Karpas-422 (cell line): ENCODE measurements at regions not wholly inside any gene's neighbourhood (a gene's known extent, or its start where the extent isn't known, plus 50 kb on each side); places are given as distances from the start of the nearest gene placed in this dataset.

Experiments used
- DNase-seq: peaks from one replicate; pipeline ENCODE4 v3.0.0-alpha.2; 2015
- H2AFZ ChIP-seq: fragments of 200-600 bp; sonication (generic); 2 replicates; pipeline ENCODE4 v1.6.1; 2014; ENCODE audit warnings: antibody characterized with exemption, low read length, mixed read lengths
- H3K27ac ChIP-seq: fragments of 200-600 bp; sonication (generic); 2 replicates; pipeline ENCODE4 v1.5.1; 2014; ENCODE audit warnings: mild to moderate bottlenecking, low read length, moderate library complexity
- H3K27me3 ChIP-seq: fragments of 200-600 bp; sonication (generic); 2 replicates; pipeline ENCODE4 v1.6.1; 2014; ENCODE audit warnings: low read length, mixed read lengths
- H3K36me3 ChIP-seq: fragments of 200-600 bp; sonication (generic); 2 replicates; pipeline ENCODE4 v1.6.1; 2014; ENCODE audit warnings: low read length, mixed read lengths; ENCODE audit not compliant: insufficient read depth
- H3K4me1 ChIP-seq: fragments of 200-600 bp; sonication (generic); 2 replicates; pipeline ENCODE4 v1.6.1; 2014; ENCODE audit warnings: mild to moderate bottlenecking, low read length, mixed read lengths
- H3K4me2 ChIP-seq: fragments of 200-600 bp; sonication (generic); 2 replicates; pipeline ENCODE4 v1.6.1; 2014; ENCODE audit warnings: low read length, low read depth, mild to moderate bottlenecking; ENCODE audit not compliant: poor library complexity, severe bottlenecking
- H3K4me3 ChIP-seq: fragments of 200-600 bp; sonication (generic); 2 replicates; pipeline ENCODE4 v1.5.1; 2014; ENCODE audit warnings: mild to moderate bottlenecking, antibody characterized with exemption, low read length, mixed read lengths
- H3K79me2 ChIP-seq: fragments of 200-600 bp; sonication (generic); 2 replicates; pipeline ENCODE4 v1.6.1; 2014; ENCODE audit warnings: mild to moderate bottlenecking, low read length, mixed read lengths
- H3K9ac ChIP-seq: fragments of 200-600 bp; sonication (generic); 2 replicates; pipeline ENCODE4 v1.6.0; 2014; ENCODE audit warnings: low read length
- H3K9me2 ChIP-seq: fragments of 200-600 bp; sonication (generic), shearing (Covaris generic); replicated peaks from 2 replicates; pipeline ENCODE4 v1.6.0; 2014; ENCODE audit warnings: mild to moderate bottlenecking, low read length, moderate library complexity; ENCODE audit not compliant: insufficient read depth
- H3K9me3 ChIP-seq: fragments of 300-700, 200-600 bp; sonication (generic); 2 replicates; pipeline ENCODE4 v1.6.1; 2014; ENCODE audit warnings: low read length, mixed read lengths
- H4K20me1 ChIP-seq: fragments of 200-600 bp; sonication (generic); 2 replicates; pipeline ENCODE4 v1.6.1; 2014; ENCODE audit warnings: mild to moderate bottlenecking, antibody characterized with exemption, low read length, low read depth; ENCODE audit not compliant: insufficient read depth

GRCh38 chr4:123553279-123553678 lies 156.7 kb downstream of the SPRY1 start:
- no peaks in the 10 kb centered on the region for H4K20me1 ChIP-seq
- H3K4me3 ChIP-seq: no peak overlapping the region
- no peak overlapping the region for H3K27ac ChIP-seq
- no peaks in the 10 kb centered on the region for H3K27me3 ChIP-seq
- no peak for DNase-seq
- H3K9me2 ChIP-seq: no peaks in the 10 kb centered on the region
- H2AFZ ChIP-seq: no peak overlapping the region
- no peaks in the 10 kb centered on the region for H3K4me1 ChIP-seq
- no peaks in the 10 kb centered on the region for H3K36me3 ChIP-seq
- no peaks in the 10 kb centered on the region for H3K79me2 ChIP-seq
- H3K4me2 ChIP-seq: no peak overlapping the region
- no peak overlapping the region for H3K9ac ChIP-seq
- H3K9me3 ChIP-seq: no peaks in the 10 kb centered on the region

- H3K4me3 ChIP-seq: no peak overlapping the region
- no peak overlapping the region for H3K4me2 ChIP-seq
- no peaks in the 10 kb centered on the region for H3K79me2 ChIP-seq
- H4K20me1 ChIP-seq: no peaks in the 10 kb centered on the region
- H3K9me3 ChIP-seq: no peaks in the 10 kb centered on the region
- H3K36me3 ChIP-seq: no peaks in the 10 kb centered on the region
- H3K9me2 ChIP-seq: no peaks in the 10 kb centered on the region
- H2AFZ ChIP-seq: no peak overlapping the region
- no peaks in the 10 kb centered on the region for H3K4me1 ChIP-seq
- H3K27me3 ChIP-seq: no peaks in the 10 kb centered on the region
- H3K27ac ChIP-seq: no peak overlapping the region
- H3K9ac ChIP-seq: no peak overlapping the region
- DNase-seq: no peak
Measured at GRCh38 chr4:123553733-123554637, 157.4 kb downstream of the SPRY1 start.

GRCh38 chr4:123554801-123555232 lies 158.2 kb downstream of the SPRY1 start:
- Histone ChIP-seq H4K20me1 (no peaks in the 10 kb centered on the region), H3K9ac (no peak overlapping the region), H3K4me3 (no peak overlapping the region), H3K36me3 (no peaks in the 10 kb centered on the region), H3K4me1 (no peaks in the 10 kb centered on the region), H3K79me2 (no peaks in the 10 kb centered on the region), H3K9me3 (no peaks in the 10 kb centered on the region), H2AFZ (no peak overlapping the region), H3K27ac (no peak overlapping the region), H3K4me2 (no peak overlapping the region), H3K9me2 (no peaks in the 10 kb centered on the region), H3K27me3 (no peaks in the 10 kb centered on the region)
- no peak for DNase-seq

GRCh38 chr4:123555233-123555806 lies 158.7 kb downstream of the SPRY1 start:
- Histone ChIP-seq H2AFZ (no peak overlapping the region), H3K9me3 (no peaks in the 10 kb centered on the region), H3K9ac (no peak overlapping the region), H4K20me1 (no peaks in the 10 kb centered on the region), H3K4me2 (no peak overlapping the region), H3K9me2 (no peaks in the 10 kb centered on the region), H3K27ac (no peak overlapping the region), H3K79me2 (no peaks in the 10 kb centered on the region), H3K4me1 (no peaks in the 10 kb centered on the region), H3K27me3 (no peaks in the 10 kb centered on the region), H3K36me3 (no peaks in the 10 kb centered on the region), H3K4me3 (no peak overlapping the region)
- no peak for DNase-seq

GRCh38 chr4:123555807-123556273 lies 159.2 kb downstream of the SPRY1 start:
- no peak overlapping the region for H3K4me2 ChIP-seq
- H3K79me2 ChIP-seq: no peaks in the 10 kb centered on the region
- no peaks in the 10 kb centered on the region for H3K9me3 ChIP-seq
- no peak overlapping the region for H3K4me3 ChIP-seq
- H3K4me1 ChIP-seq: no peaks in the 10 kb centered on the region
- no peaks in the 10 kb centered on the region for H3K27me3 ChIP-seq
- H3K27ac ChIP-seq: no peak overlapping the region
- no peak overlapping the region for H2AFZ ChIP-seq
- no peaks in the 10 kb centered on the region for H4K20me1 ChIP-seq
- no peak overlapping the region for H3K9ac ChIP-seq
- DNase-seq: no peak
- no peaks in the 10 kb centered on the region for H3K36me3 ChIP-seq
- H3K9me2 ChIP-seq: no peaks in the 10 kb centered on the region

- Histone ChIP-seq H3K27ac (no peak overlapping the region), H3K36me3 (no peaks in the 10 kb centered on the region), H3K27me3 (no peaks in the 10 kb centered on the region), H3K4me1 (no peaks in the 10 kb centered on the region), H3K4me2 (no peak overlapping the region), H3K9me2 (no peaks in the 10 kb centered on the region), H2AFZ (no peak overlapping the region), H3K9ac (no peak overlapping the region), H3K79me2 (no peaks in the 10 kb centered on the region), H4K20me1 (no peaks in the 10 kb centered on the region), H3K4me3 (no peak overlapping the region), H3K9me3 (no peaks in the 10 kb centered on the region)
- no peak for DNase-seq
Measured at GRCh38 chr4:123556526-123556925, 159.9 kb downstream of the SPRY1 start.

GRCh38 chr4:123557857-123558536 lies 161.4 kb downstream of the SPRY1 start:
- H3K36me3 ChIP-seq: no peaks in the 10 kb centered on the region
- no peaks in the 10 kb centered on the region for H3K9me2 ChIP-seq
- no peaks in the 10 kb centered on the region for H3K79me2 ChIP-seq
- H3K9me3 ChIP-seq: no peaks in the 10 kb centered on the region
- H4K20me1 ChIP-seq: no peaks in the 10 kb centered on the region
- no peak overlapping the region for H3K9ac ChIP-seq
- no peaks in the 10 kb centered on the region for H3K4me1 ChIP-seq
- H3K4me3 ChIP-seq: no peak overlapping the region
- no peak overlapping the region for H2AFZ ChIP-seq
- H3K27me3 ChIP-seq: no peaks in the 10 kb centered on the region
- no peak overlapping the region for H3K27ac ChIP-seq
- no peak for DNase-seq
- H3K4me2 ChIP-seq: no peak overlapping the region

GRCh38 chr4:123558865-123559264 lies 162.3 kb downstream of the SPRY1 start:
- no peaks in the 10 kb centered on the region for H3K9me2 ChIP-seq
- no peak overlapping the region for H3K27ac ChIP-seq
- no peaks in the 10 kb centered on the region for H3K27me3 ChIP-seq
- no peak overlapping the region for H2AFZ ChIP-seq
- no peaks in the 10 kb centered on the region for H4K20me1 ChIP-seq
- DNase-seq: no peak
- no peak overlapping the region for H3K4me2 ChIP-seq
- no peaks in the 10 kb centered on the region for H3K79me2 ChIP-seq
- H3K4me1 ChIP-seq: no peaks in the 10 kb centered on the region
- no peak overlapping the region for H3K9ac ChIP-seq
- no peak overlapping the region for H3K4me3 ChIP-seq
- H3K36me3 ChIP-seq: no peaks in the 10 kb centered on the region
- no peaks in the 10 kb centered on the region for H3K9me3 ChIP-seq
